HepG2 (cell line): ENCODE measurements at regions not wholly inside any gene's neighbourhood (a gene's known extent, or its start where the extent isn't known, plus 50 kb on each side); places are given as distances from the start of the nearest gene placed in this dataset.

ENCODE experiments used
- ATAC-seq: fragments of 200-7000 bp; cut with Tn5 transposase; 3 replicates; pipeline ENCODE4 v1.9.1; 2020; ENCODE audit warnings: mild to moderate bottlenecking, moderate library complexity
- BruUV-seq: library from RNA; stranded (reverse); fragments of 400-500 nt; replicated peaks from 2 replicates; lab custom pipeline; 2021; lab: Mats Ljungman, UMichigan
- CTCF ChIA-PET: fragments of 300-600 bp; formaldehyde crosslinking; extraction: SDS; loops from one replicate; lab custom pipeline; 2021; ENCODE audit warnings: low total read pairs, inconsistent platforms, low intra/inter-chr PET ratio; lab: Yijun Ruan, JAX
- POLR2A ChIA-PET: fragments of 350-600 bp; sonication (Branson Sonifier 250); formaldehyde crosslinking; loops from one replicate; lab custom pipeline; 2020; ENCODE audit warnings: antibody characterized with exemption, inconsistent platforms; lab: Yijun Ruan, JAX
- DNase-seq: peaks from one replicate; pipeline ENCODE4 v3.0.0-alpha.2; 2015; ENCODE audit warnings: low spot score
- FAIRE-seq: peaks from 3 replicates; lab custom pipeline; 2011; peaks lifted over from hg19 to GRCh38; lab: Jason Lieb, UNC
- H2AFZ ChIP-seq: one replicate; pipeline ENCODE4 v1.6.1; 2011; ENCODE audit warnings: low read length, inconsistent platforms
- H3K27ac ChIP-seq: fragments of 300-600 bp; 3 replicates; pipeline ENCODE4 v1.8.0; 2011; ENCODE audit warnings: mixed run types, mild to moderate bottlenecking, mixed read lengths, low read length, inconsistent platforms; ENCODE audit not compliant: insufficient read depth; ENCODE audit errors: extremely low read length
- H3K27me3 ChIP-seq, 2 experiments: fragments of 200-600 bp in 1 of 2; 2 replicates in 1 of 2; 3 replicates in 1 of 2; pipeline versions ENCODE4 v1.6.0 to v1.8.0; 2011; ENCODE audit warnings: low read length in 2 of 2, mild to moderate bottlenecking in 2 of 2, moderate library complexity in 2 of 2, inconsistent platforms in 1 of 2; ENCODE audit not compliant: insufficient read depth in 2 of 2, control insufficient read depth in 1 of 2
- H3K36me3 ChIP-seq, 2 experiments: fragments of 200-600 bp in 1 of 2; replicated peaks in 1 of 2; 2 replicates in 1 of 2; 3 replicates in 1 of 2; pipeline versions ENCODE4 v1.5.1 to v1.8.0; 2011; ENCODE audit warnings: low read length in 2 of 2, inconsistent platforms in 1 of 2; ENCODE audit not compliant: insufficient read depth in 2 of 2, control insufficient read depth in 1 of 2
- H3K4me1 ChIP-seq: 2 replicates; pipeline ENCODE4 v1.5.1; 2012; ENCODE audit warnings: low read length, inconsistent platforms; ENCODE audit not compliant: insufficient read depth
- H3K4me2 ChIP-seq: 2 replicates; pipeline ENCODE4 v1.6.0; 2011; ENCODE audit warnings: low read depth, low read length, inconsistent platforms
- H3K4me3 ChIP-seq, 3 experiments: fragments of 200-600 bp in 1 of 3; sonication (generic), shearing (Covaris generic) in 1 of 3; replicated peaks in 1 of 3; 2 replicates each; pipeline ENCODE4 v1.5.1; 2011 to 2016; ENCODE audit warnings: low read length in 3 of 3, inconsistent platforms in 2 of 3, low read depth in 2 of 3, mild to moderate bottlenecking in 2 of 3, control low read depth in 1 of 3, mixed read lengths in 1 of 3; ENCODE audit not compliant: insufficient read depth in 1 of 3
- H3K79me2 ChIP-seq: one replicate; pipeline ENCODE4 v1.6.1; 2011; ENCODE audit warnings: low read length, inconsistent platforms; ENCODE audit not compliant: insufficient read depth
- H3K9ac ChIP-seq: 2 replicates; pipeline ENCODE4 v1.6.0; 2011; ENCODE audit warnings: mild to moderate bottlenecking, low read depth, low read length, inconsistent platforms; ENCODE audit not compliant: insufficient read depth
- H3K9me3 ChIP-seq: 2 replicates; pipeline ENCODE4 v1.5.1; 2012; ENCODE audit warnings: mild to moderate bottlenecking, low read length
- H4K20me1 ChIP-seq: 2 replicates; pipeline ENCODE4 v1.6.0; 2011; ENCODE audit warnings: inconsistent platforms, mild to moderate bottlenecking, low read length, moderate library complexity; ENCODE audit not compliant: insufficient read depth
- EHMT2 ChIP-seq: fragments of 200-600 bp; sonication (generic); IDR thresholded peaks from 2 replicates; pipeline ENCODE4 v1.7.0; 2017; ENCODE audit warnings: antibody characterized with exemption, low read depth, low read length, borderline replicate concordance
- MIER2 ChIP-seq: IDR thresholded peaks from 2 replicates; pipeline ENCODE4 v1.6.1; 2016; ENCODE audit warnings: missing biosample characterization, missing genetic modification reagents
- SALL1 ChIP-seq: sonication (generic); formaldehyde crosslinking; IDR thresholded peaks from 2 replicates; pipeline ENCODE4 v1.8.0; 2022; ENCODE audit warnings: mild to moderate bottlenecking, missing genetic modification reagents
- WIZ ChIP-seq: sonication (generic); formaldehyde crosslinking; IDR thresholded peaks from 2 replicates; pipeline ENCODE4 v1.5.1; 2020; ENCODE audit warnings: mild to moderate bottlenecking, missing genetic modification reagents
- ZNF720 ChIP-seq: sonication (generic); formaldehyde crosslinking; IDR thresholded peaks from 2 replicates; pipeline ENCODE4 v1.4.0; 2020; ENCODE audit warnings: missing genetic modification reagents
- WGBS: methylation state at CpG from one replicate; pipeline ENCODE4 v1.1.6; 2017; ENCODE audit warnings: low lambda C conversion rate; 5-methylcytosine and 5-hydroxymethylcytosine counted together
- in situ Hi-C: cut with HindIII; loops from 2 replicates; pipeline ENCODE4 v1.10.0; 2017; ENCODE audit warnings: low pct_unique_long_range_greater_than_20kb; ENCODE audit not compliant: extremely low pct_ligation_motif_present
- intact Hi-C: fragments of 100-400 bp; cut with micrococcal nuclease; formaldehyde crosslinking; loops from one replicate; pipeline ENCODE4 v1.10.0; 2022; ENCODE audit not compliant: unreplicated experiment
- TF ChIP-seq, protein P1 (sequence below), 2 experiments: IDR thresholded peaks; 2 replicates each; pipeline ENCODE4 v1.6.1; 2011 to 2012; ENCODE audit warnings: low read length in 2 of 2, borderline replicate concordance in 1 of 2, low read depth in 1 of 2, mild to moderate bottlenecking in 1 of 2, moderate library complexity in 1 of 2
- TF ChIP-seq, protein P2 (sequence below): sonication (generic); formaldehyde crosslinking; IDR thresholded peaks from 2 replicates; pipeline ENCODE4 v1.5.1; 2020; ENCODE audit warnings: missing genetic modification reagents, mild to moderate bottlenecking, borderline replicate concordance

DNA sequence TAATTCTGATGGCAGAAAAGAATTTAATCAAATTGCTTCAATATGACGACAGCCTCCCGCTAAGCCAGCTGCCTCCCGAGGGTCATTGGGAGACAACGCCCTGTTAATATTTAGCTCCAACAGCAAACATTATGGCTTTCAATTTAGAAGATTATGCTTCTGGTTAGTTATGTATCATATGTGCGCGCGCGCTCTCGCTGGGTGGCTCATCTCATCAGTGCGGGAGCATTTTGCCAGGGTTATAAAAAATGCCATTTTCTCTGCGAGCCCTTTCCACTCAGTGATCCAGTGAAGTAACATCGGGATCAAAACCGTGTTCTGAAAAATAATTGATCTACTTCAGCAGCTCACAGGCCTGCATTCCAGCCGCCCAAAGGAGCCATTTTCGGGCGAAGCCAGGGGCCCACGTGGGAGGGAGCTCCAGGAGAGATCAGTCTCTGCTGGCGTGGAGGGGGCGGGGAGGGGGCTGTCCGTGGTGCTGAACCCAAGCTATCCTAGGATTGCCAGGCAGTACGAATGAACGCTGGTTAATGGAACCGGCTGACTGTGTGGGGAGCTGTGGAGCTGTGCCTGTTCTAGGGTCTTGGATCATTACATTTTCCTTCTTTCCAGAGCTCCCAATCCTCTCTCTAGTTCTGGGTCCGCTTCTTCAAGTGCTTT, 219.1 kb upstream of the ZC3H12A start:
- Histone ChIP-seq H2AFZ (no peak overlapping the region), H4K20me1 (no peaks in the 10 kb centered on the region), H3K27me3 (no peaks in the 10 kb centered on the region), H3K4me3 (no peak overlapping the region), H3K27ac (no peak overlapping the region), H3K4me2 (no peak overlapping the region), H3K4me1 (no peaks in the 10 kb centered on the region), H3K9ac (no peak overlapping the region), H3K79me2 (no peaks in the 10 kb centered on the region), H3K36me3 (no peaks in the 10 kb centered on the region), H3K9me3 (no peaks in the 10 kb centered on the region)
- ATAC-seq (peak; percentile 57; the same call in 2 of the 3 replicates), FAIRE-seq (no peak), DNase-seq (no peak)
- in situ Hi-C loops (no loop called here), intact Hi-C loops (no loop called here)
- ChIA-PET POLR2A (no interaction called here), CTCF (no interaction called here)
- BruUV-seq = no TSS peak
- WGBS = 39% methylated on average over 23 of the region's 24 CpGs
- peak; percentile 78; the same call in 1 of the 2 replicates for TF ChIP-seq WIZ
- peak; percentile 41; the same call in 1 of the 2 replicates for TF ChIP-seq SALL1
- peak; percentile 78; the same call in 1 of the 2 replicates for TF ChIP-seq EHMT2
- no peak for TF ChIP-seq ZNF720
- TF ChIP-seq, protein P1, sequence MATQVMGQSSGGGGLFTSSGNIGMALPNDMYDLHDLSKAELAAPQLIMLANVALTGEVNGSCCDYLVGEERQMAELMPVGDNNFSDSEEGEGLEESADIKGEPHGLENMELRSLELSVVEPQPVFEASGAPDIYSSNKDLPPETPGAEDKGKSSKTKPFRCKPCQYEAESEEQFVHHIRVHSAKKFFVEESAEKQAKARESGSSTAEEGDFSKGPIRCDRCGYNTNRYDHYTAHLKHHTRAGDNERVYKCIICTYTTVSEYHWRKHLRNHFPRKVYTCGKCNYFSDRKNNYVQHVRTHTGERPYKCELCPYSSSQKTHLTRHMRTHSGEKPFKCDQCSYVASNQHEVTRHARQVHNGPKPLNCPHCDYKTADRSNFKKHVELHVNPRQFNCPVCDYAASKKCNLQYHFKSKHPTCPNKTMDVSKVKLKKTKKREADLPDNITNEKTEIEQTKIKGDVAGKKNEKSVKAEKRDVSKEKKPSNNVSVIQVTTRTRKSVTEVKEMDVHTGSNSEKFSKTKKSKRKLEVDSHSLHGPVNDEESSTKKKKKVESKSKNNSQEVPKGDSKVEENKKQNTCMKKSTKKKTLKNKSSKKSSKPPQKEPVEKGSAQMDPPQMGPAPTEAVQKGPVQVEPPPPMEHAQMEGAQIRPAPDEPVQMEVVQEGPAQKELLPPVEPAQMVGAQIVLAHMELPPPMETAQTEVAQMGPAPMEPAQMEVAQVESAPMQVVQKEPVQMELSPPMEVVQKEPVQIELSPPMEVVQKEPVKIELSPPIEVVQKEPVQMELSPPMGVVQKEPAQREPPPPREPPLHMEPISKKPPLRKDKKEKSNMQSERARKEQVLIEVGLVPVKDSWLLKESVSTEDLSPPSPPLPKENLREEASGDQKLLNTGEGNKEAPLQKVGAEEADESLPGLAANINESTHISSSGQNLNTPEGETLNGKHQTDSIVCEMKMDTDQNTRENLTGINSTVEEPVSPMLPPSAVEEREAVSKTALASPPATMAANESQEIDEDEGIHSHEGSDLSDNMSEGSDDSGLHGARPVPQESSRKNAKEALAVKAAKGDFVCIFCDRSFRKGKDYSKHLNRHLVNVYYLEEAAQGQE (IDR thresholded peaks at IDR 0.05; ENCODE audit: borderline replicate concordance in 1 of 2, low read depth in 1 of 2, low read length in 2 of 2) = peak; percentile 92 to 96
- TF ChIP-seq, protein P2, sequence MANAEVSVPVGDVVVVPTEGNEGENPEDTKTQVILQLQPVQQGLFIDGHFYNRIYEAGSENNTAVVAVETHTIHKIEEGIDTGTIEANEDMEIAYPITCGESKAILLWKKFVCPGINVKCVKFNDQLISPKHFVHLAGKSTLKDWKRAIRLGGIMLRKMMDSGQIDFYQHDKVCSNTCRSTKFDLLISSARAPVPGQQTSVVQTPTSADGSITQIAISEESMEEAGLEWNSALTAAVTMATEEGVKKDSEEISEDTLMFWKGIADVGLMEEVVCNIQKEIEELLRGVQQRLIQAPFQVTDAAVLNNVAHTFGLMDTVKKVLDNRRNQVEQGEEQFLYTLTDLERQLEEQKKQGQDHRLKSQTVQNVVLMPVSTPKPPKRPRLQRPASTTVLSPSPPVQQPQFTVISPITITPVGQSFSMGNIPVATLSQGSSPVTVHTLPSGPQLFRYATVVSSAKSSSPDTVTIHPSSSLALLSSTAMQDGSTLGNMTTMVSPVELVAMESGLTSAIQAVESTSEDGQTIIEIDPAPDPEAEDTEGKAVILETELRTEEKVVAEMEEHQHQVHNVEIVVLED (CRISPR knock-in tag) = no peak
- TF ChIP-seq MIER2 (CRISPR knock-in tag) = peak; percentile 92
